Esophagus mucosa (tissue), 1 donor: ENCODE measurements at regions not wholly inside any gene's neighbourhood (a gene's known extent, or its start where the extent isn't known, plus 50 kb on each side); places are given as distances from the start of the nearest gene placed in this dataset.

Experiments used
- ATAC-seq: fragments of 200-7000 bp; cut with Tn5 transposase; one replicate; pipeline ENCODE4 v1.9.1; 2020
- donor health status: DM: yes; HTN: yes; CAD: no.

DNA sequence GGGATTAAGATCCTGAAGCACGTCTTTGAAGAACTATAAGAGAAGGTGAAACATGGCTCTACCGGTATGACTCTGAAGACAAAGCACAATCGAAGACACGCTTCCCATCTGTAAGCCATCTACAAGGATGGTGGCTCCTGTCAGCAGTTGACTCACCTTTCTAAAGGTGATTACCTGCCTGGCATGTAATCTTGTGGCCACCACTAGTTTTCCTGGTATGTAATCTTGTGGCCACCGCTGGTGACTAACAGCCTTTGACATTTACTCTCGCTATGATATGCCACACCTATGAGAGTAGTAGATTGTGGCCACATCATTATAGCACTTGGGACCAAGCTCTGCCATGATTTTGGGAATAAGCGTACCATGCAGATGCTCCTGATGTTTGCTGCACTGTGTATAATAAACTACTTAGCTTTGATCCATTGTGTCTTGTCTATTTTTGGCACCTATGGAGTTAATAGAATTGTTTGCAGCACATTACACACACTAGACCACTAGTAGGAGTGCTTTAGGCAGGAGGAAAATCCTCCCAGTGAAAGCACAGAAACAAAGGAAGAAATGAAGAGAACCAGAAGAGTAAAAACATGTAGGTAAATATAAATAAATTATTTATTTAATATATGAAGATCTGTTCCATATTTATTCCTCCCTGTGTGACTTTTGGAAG lies 59.8 kb downstream of the VAX1 start:
- peak; percentile 43 for ATAC-seq

DNA sequence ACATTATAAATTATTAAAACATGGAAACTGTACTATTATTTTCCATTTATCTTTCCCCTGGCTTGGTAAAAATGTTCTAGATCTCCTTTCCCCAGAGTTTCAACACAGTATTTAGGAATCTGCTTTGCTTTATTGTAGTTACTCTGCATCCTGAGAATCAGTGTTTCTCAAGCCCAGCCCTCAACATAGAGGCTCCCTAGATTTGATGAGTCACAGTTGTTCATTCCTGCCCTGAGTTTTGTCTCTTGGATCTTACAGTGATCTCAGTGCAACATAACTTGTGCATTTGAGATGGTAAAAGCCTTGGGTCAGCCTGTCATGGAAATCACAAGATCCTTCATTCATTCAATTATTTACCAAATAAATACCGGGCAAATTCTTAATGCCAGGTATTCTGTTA lies 63.0 kb downstream of the VAX1 start:
- ATAC-seq, result no peak

DNA sequence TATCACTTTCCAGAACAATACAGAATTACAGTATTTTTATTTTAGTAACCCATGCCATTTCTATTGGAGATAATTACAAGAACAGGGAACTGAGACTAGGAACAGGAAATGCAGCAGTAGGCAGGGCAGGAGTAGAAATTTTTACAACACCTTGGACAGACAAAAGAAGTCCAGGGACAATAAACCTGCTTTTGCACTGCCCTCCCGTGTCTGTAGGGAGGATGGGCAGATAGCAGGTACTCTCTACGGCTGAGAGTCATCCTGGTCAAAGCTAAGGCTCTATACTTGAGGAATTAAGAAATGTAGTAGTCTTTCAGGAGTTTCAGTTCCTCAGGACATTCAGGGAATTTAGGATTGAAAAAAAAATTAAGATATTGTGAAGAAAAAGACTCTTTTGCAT lies 63.4 kb downstream of the VAX1 start:
- ATAC-seq, result peak; percentile 48

DNA sequence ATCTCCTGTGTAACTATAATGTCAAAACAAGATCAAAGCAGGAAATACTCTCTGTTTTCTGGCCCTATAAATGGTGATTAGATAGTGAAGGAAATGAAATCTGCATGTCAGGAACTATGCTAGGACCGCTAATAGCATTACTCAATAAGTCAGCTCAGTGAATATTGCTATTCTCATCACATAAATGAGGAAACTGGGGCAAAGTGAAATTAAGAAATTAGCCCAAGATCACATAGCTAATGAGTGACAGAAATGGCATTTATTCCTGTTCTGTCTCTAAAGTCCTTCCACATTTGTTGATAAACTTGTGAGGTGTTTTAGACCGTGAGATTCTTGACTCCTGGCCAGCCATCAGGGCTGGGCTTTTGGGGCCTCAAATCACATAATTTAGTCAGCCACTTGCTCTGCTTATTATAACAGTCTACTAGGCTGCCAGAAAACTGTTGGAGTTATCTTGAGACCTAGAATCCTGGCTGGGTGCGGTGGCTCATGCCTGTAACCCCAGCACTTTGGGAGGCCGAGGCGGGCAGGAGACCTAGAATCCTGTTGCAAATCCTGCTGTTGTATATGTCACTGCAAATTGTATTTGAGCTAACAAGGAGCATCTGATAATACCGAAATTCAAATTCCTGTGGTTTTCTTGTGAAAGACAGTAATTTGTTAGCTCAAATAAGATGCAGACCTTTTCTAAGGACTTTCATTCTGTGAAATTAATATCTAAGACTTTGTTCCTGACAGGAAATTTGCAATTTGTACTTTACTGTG lies 66.5 kb upstream of the SHTN1 start:
- no peak for ATAC-seq
